ENCODE measurements at regions not wholly inside any gene's neighbourhood (a gene's known extent, or its start where the extent isn't known, plus 50 kb on each side); places are given as distances from the start of the nearest gene placed in this dataset.
A peak's percentile ranks its signal among the peaks of the same experiment; 100 is the strongest.

- H3K4me1 ChIP-seq (ENCODE audit: low read depth) = no peaks in the 10 kb centered on the region
- H3K4me3 ChIP-seq = no peak overlapping the region
- TF ChIP-seq CTCF (IDR thresholded peaks at IDR 0.05; ENCODE audit: low read depth, low read length) = no peak
- no peak overlapping the region for H3K27ac ChIP-seq
- H3K36me3 ChIP-seq = no peaks in the 10 kb centered on the region
- peak in 1 of 2 donors; percentile 84 for DNase-seq (ENCODE audit: low read depth in 1 of 2, low spot score in 1 of 2)
- H3K9me3 ChIP-seq (ENCODE audit: low read depth) = no peaks in the 10 kb centered on the region
- H3K27me3 ChIP-seq = no peaks in the 10 kb centered on the region
These were observed 723.8 kb downstream of the CDH11 start for GRCh38 chr16:64397945-64398508.

GRCh38 chr16:64397042-64397441 lies 724.8 kb downstream of the CDH11 start:
- DNase-seq (ENCODE audit: low read depth in 1 of 2, low spot score in 1 of 2) = peak in 1 of 2 donors; percentile 31
- no peaks in the 10 kb centered on the region for H3K27me3 ChIP-seq
- no peak overlapping the region for H3K27ac ChIP-seq
- no peaks in the 10 kb centered on the region for H3K36me3 ChIP-seq
- H3K9me3 ChIP-seq (ENCODE audit: low read depth) = no peaks in the 10 kb centered on the region
- TF ChIP-seq CTCF (IDR thresholded peaks at IDR 0.05; ENCODE audit: low read depth, low read length) = no peak
- H3K4me1 ChIP-seq (ENCODE audit: low read depth) = peaks cover 3% of the 10 kb centered on the region
- H3K4me3 ChIP-seq = no peak overlapping the region

GRCh38 chr16:64394061-64394460 lies 727.8 kb downstream of the CDH11 start:
- TF ChIP-seq CTCF (IDR thresholded peaks at IDR 0.05; ENCODE audit: low read depth, low read length) = no peak

GRCh38 chr16:64392456-64392855 lies 729.4 kb downstream of the CDH11 start:
- no peak overlapping the region for H3K4me3 ChIP-seq
- no peaks in the 10 kb centered on the region for H3K9me3 ChIP-seq (ENCODE audit: low read depth)
- H3K4me1 ChIP-seq (ENCODE audit: low read depth) = peaks cover 3% of the 10 kb centered on the region
- H3K27ac ChIP-seq = no peak overlapping the region
- DNase-seq (ENCODE audit: low read depth in 1 of 2, low spot score in 1 of 2) = peak in 1 of 2 donors; percentile 28
- no peak for TF ChIP-seq CTCF (IDR thresholded peaks at IDR 0.05; ENCODE audit: low read depth, low read length)
- no peaks in the 10 kb centered on the region for H3K27me3 ChIP-seq
- no peaks in the 10 kb centered on the region for H3K36me3 ChIP-seq

More at GRCh38 chr16:64394061-64394460, 727.8 kb downstream of the CDH11 start:
- peaks cover 3% of the 10 kb centered on the region for H3K4me1 ChIP-seq (ENCODE audit: low read depth)
- H3K4me3 ChIP-seq = no peak overlapping the region
- H3K36me3 ChIP-seq = no peaks in the 10 kb centered on the region
- H3K27ac ChIP-seq = no peak overlapping the region
- no peaks in the 10 kb centered on the region for H3K27me3 ChIP-seq
- no peaks in the 10 kb centered on the region for H3K9me3 ChIP-seq (ENCODE audit: low read depth)
- DNase-seq (ENCODE audit: low read depth in 1 of 2, low spot score in 1 of 2) = no peak

GRCh38 chr16:64391063-64391600 lies 730.7 kb downstream of the CDH11 start:
- no peak overlapping the region for H3K4me3 ChIP-seq
- peak in 1 of 2 donors; percentile 17 for DNase-seq (ENCODE audit: low read depth in 1 of 2, low spot score in 1 of 2)
- no peak overlapping the region for H3K27ac ChIP-seq
- no peaks in the 10 kb centered on the region for H3K36me3 ChIP-seq
- no peaks in the 10 kb centered on the region for H3K9me3 ChIP-seq (ENCODE audit: low read depth)
- peaks cover 3% of the 10 kb centered on the region for H3K4me1 ChIP-seq (ENCODE audit: low read depth)
- TF ChIP-seq CTCF (IDR thresholded peaks at IDR 0.05; ENCODE audit: low read depth, low read length) = no peak
- H3K27me3 ChIP-seq = no peaks in the 10 kb centered on the region

All from cardiac muscle cell (in vitro differentiated cells and primary cell).